ENCODE measurements at regions not wholly inside any gene's neighbourhood (a gene's known extent, or its start where the extent isn't known, plus 50 kb on each side); places are given as distances from the start of the nearest gene placed in this dataset.

- no peak for DNase-seq
Measured at GRCh38 chr7:13336227-13336626, 648.8 kb downstream of the ARL4A start.

DNA sequence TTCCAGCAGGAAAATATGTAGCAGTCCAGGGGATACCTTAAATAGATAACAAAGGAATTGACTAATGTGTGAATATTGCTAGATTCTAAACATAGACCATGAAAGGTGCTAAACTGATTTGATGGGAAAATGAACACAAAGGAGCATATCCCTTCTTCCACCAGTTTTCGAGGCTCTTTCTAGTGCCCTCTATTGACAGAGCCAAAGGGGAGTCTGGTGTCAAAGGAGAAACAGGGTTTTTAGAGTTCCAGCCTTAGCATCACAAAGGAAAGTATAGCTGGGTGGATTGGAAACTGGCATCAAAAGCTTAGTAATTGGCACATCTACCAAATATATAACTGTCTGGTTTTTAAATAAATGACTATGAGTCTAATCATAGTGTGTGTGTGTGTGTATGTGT is 636.8 kb downstream of the ETV1 start:
- DNase-seq: no peak

DNA sequence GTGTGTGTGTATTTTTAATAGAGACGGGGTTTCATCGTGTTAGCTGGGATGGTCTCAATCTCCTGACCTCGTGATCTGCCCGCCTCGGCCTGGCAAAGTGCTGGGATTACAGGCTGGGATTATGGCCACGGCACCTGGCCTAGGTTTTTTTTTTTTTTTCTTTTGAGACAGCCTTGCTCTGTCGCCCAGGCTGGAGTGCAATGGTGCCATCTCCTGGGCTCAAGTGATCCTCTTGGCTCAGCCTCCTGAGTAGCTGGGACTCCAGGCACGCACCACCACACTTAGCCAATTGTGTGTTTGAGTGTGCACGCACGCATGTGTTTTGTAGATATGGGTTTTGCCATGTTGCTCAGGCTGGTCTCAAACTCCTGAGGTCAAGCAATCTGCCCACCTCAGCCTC is 629.8 kb downstream of the ETV1 start:
- no peak for DNase-seq

GRCh38 chr7:13386741-13387140 is 602.7 kb downstream of the ETV1 start:
- DNase-seq: no peak

- DNase-seq: no peak
Measured at GRCh38 chr7:13407911-13408310, 581.6 kb downstream of the ETV1 start.

DNA sequence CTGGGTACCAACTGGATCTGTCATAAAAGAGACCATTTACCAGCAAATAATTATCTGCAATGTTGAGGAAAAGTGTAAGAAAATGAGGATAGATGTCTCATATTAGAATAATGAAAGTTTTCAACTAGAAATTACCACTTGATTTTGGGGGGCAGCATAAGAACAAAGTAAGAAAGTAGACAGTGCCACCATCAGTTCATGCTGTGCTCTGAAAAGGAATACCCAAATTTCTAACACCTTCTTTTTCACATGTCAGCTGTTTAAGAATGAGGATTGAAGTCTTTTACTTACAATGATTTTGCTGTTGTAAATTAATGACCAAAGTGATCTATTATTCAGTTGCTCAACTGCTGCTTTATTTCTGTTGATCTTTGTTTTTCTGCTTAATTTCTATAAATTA is 578.3 kb downstream of the ETV1 start:
- no peak for DNase-seq

GRCh38 chr7:13411636-13412035 is 577.8 kb downstream of the ETV1 start:
- no peak for DNase-seq

GRCh38 chr7:13414181-13414580 is 575.3 kb downstream of the ETV1 start:
- DNase-seq: no peak

DNA sequence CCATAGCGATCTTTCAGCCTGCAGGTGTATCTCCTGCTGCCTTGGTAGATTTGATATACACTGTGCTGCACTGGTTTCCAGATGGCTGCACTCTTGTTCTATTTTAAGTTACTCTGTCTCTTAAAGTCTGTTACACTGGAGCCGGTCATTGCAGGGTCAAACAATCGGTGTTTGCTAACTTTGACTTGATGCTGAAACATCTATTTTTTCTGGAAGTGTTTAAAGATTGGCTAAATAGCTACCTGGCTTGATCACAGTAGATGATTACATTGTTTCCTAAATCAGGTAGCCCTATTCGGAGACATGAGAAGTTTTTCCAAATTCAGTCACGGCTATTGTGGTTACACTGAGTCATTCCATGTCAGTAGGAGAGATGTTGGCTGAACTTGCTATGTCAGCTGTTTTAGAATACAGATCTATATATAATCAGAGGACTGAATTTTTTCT is 574.8 kb downstream of the ETV1 start:
- DNase-seq: no peak

DNA sequence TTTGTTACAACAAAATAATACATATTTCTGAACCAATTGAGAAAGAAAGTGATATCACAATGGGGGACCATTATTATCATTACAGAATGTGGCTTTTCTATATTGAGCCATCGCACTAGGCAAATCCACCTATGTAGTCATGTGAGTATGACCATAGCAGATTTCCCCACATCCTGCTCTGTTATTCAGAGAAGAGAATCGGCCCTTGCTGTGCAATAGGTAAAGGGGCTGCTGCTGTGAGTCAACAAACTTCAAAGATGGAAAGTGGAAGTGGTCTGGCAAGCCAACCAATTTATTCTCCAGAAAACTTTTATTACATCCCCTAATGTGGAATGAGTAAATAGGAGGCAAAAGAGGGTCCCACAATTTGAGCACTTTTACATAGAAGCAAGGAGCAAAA is 573.4 kb downstream of the ETV1 start:
- DNase-seq: no peak

GRCh38 chr7:13416544-13416943 is 572.9 kb downstream of the ETV1 start:
- DNase-seq: no peak

DNA sequence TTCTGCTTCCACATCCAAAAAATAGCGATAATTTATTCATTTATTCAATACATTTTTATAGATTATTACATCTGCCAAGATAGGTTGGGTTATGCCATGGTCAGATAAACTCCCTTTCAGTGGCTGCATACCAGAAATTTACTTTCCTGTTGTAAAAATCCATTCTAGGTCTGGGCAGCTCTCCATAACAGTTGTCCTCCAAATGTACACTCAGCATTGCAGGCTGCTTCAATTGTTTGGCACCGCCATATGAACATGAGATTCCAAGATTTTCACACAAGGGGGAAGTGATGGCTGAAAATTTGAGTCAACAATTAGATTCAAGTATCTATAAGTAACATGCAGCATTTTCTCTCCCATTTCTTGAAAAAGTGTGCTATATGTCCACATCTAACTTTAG is 568.7 kb downstream of the ETV1 start:
- DNase-seq: no peak

- no peak for DNase-seq
Measured at GRCh38 chr7:13421776-13422175, 567.7 kb downstream of the ETV1 start.

DNA sequence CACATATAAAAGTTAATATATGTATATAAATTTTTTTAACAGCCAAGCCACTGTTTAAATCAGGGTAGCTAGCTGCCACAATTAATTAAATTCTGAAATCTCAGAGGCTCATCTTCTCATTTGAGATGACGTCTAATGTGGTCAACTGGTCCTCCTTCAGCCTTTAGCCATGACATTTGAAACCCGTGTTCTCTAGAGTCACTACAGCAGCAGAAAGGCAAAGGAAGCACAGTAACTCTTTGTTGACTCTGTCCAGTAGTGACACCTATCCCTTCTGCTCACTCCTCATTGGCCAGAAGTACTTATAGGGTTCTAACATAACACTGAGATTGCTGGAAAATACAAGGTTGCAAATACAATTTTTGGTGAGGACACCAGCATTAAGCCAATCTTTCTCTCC is 555.5 kb downstream of the ETV1 start:
- DNase-seq: no peak

DNA sequence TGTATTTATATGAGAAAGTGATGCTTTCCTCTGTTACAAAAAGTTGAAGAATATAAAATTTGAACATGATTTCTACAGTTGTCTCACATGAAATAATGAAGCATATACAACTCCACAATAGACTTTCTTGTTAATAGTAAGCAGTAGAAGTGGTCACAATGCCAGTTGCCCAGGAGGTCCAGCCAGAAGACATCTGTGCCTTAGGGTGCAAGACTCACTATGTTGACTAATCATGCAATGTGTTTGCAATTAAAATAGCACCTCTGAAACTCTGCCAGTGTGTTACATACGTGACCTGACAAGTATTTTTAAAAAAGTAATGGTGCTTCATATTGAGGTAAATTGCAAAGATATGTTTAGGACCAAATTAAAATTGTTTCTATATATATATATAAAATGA is 547.2 kb downstream of the ETV1 start:
- no peak for DNase-seq

DNA sequence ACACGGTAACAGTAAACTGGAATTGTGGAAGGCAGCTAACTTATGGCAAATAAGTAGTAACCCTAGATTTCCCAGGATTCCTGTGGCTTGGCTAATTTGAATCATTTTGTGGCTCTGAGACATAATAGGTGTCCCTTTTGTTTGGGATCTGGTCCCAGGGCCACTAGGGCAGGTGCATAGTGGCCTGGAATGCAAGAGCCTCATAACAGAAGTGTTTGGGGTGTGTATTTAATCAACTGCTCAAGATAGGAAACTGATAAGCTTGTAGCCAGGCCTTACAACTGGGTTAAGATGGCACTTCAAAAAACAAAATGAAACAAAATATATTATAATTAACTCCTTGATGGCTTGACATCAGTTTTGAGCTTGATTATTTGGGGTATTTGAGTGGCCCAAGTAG is 541.8 kb downstream of the ETV1 start:
- no peak for DNase-seq

- DNase-seq: no peak
Measured at GRCh38 chr7:13448243-13448642, 541.2 kb downstream of the ETV1 start.

- no peak for DNase-seq
Measured at GRCh38 chr7:13449460-13449859, 540.0 kb downstream of the ETV1 start.

GRCh38 chr7:13454916-13455592 is 534.4 kb downstream of the ETV1 start:
- no peak for DNase-seq

DNA sequence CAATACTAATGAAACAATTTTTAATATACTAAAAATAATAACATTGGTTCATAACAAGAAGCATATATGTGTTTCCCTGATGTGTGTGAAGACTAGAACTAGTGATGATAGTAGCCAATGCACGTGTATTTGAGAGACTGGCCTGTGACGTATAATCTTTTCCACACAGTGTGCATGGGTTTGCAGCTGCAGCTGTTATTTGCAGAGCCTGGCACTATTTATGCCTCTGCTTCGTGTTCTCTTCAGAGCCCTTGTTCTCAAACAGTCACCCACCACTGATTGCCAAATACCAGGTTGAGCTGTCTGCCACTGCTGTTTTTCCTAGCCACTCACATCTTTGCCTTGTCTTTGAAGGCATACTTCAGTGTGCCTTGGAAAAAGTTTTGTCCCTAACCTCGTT is 531.7 kb downstream of the ETV1 start:
- peak in 1 of 2 donors; percentile 1 for DNase-seq

- no peak for DNase-seq
Measured at GRCh38 chr7:13466874-13467547, 522.5 kb downstream of the ETV1 start.

GRCh38 chr7:13476881-13477444 is 512.5 kb downstream of the ETV1 start:
- no peak for DNase-seq

- no peak for DNase-seq
Measured at GRCh38 chr7:13489386-13489785, 500.1 kb downstream of the ETV1 start.

GRCh38 chr7:13496976-13497375 is 492.5 kb downstream of the ETV1 start:
- DNase-seq: no peak

DNA sequence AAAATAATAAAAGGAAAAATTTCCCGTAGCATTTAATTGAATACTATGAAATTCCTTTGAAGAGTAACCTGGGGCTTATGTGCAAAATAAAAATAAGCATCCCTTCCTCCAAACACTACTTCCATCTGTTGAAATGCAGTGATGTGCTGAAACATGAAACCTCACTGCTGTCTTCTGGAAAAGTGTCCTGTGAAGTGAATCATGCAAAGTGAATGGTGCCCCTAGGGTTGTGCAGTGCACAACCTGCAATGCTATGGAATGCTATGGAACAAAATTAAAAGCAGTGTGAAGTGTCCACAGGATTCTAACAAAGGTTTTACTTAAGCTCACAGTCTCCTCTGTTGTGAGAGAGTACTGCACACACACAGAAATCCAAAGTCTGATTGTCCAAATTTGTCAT is 480.9 kb downstream of the ETV1 start:
- no peak for DNase-seq
